GM23338 (cell line): ENCODE measurements at regions not wholly inside any gene's neighbourhood (a gene's known extent, or its start where the extent isn't known, plus 50 kb on each side); places are given as distances from the start of the nearest gene placed in this dataset.

ENCODE experiments used
- ATAC-seq: fragments of 200-7000 bp; cut with Tn5 transposase; 3 replicates; pipeline ENCODE4 v1.9.1; 2020
- DNase-seq: peaks from one replicate; pipeline ENCODE4 v3.0.0-alpha.2; 2015; ENCODE audit warnings: low spot score
- H2AFZ ChIP-seq: fragments of 200-600 bp; sonication (generic); 2 replicates; pipeline ENCODE4 v1.8.0; 2016; ENCODE audit warnings: antibody characterized with exemption, mild to moderate bottlenecking, moderate library complexity
- H3F3A ChIP-seq: fragments of 200-600 bp; sonication (generic); replicated peaks from 2 replicates; pipeline ENCODE4 v1.8.0; 2017; ENCODE audit warnings: antibody characterized with exemption, mixed run types, low read depth
- H3K27ac ChIP-seq: fragments of 200-600 bp; sonication (generic); 2 replicates; pipeline ENCODE4 v1.6.1; 2016; ENCODE audit warnings: low read depth
- H3K27me3 ChIP-seq: fragments of 200-600 bp; sonication (generic); 2 replicates; pipeline ENCODE4 v1.8.0; 2016; ENCODE audit warnings: mild to moderate bottlenecking, mixed run types, moderate library complexity; ENCODE audit not compliant: insufficient read depth
- H3K36me3 ChIP-seq: fragments of 200-600 bp; sonication (generic); 2 replicates; pipeline ENCODE4 v1.8.0; 2016; ENCODE audit warnings: mild to moderate bottlenecking; ENCODE audit not compliant: insufficient read depth
- H3K4me1 ChIP-seq: fragments of 200-600 bp; sonication (generic); 2 replicates; pipeline ENCODE4 v1.8.0; 2016; ENCODE audit warnings: mild to moderate bottlenecking, moderate library complexity; ENCODE audit not compliant: insufficient read depth
- H3K4me2 ChIP-seq: fragments of 200-600 bp; sonication (generic); 2 replicates; pipeline ENCODE4 v1.7.1; 2017; ENCODE audit warnings: mixed run types
- H3K4me3 ChIP-seq: fragments of 200-600 bp; sonication (generic); 2 replicates; pipeline ENCODE4 v1.6.1; 2016; ENCODE audit warnings: mixed run types
- H3K79me2 ChIP-seq: fragments of 200-600 bp; sonication (generic); replicated peaks from 2 replicates; pipeline ENCODE4 v1.8.0; 2017; ENCODE audit warnings: mild to moderate bottlenecking; ENCODE audit not compliant: insufficient read depth
- H3K9me2 ChIP-seq: fragments of 200-600 bp; sonication (generic); 2 replicates; pipeline ENCODE4 v1.8.0; 2017; ENCODE audit not compliant: insufficient read depth
- H4K20me1 ChIP-seq: fragments of 200-600 bp; sonication (generic); replicated peaks from 2 replicates; pipeline ENCODE4 v1.8.0; 2017; ENCODE audit warnings: mild to moderate bottlenecking; ENCODE audit not compliant: insufficient read depth
- H3K27ac Mint-ChIP-seq: 2 replicates; pipeline ENCODE4 v1.8.0; 2020; ENCODE audit warnings: inconsistent platforms, mild to moderate bottlenecking, moderate library complexity, mixed read lengths
- H3K27me3 Mint-ChIP-seq: 3 replicates; pipeline ENCODE4 v1.8.0; 2022; ENCODE audit warnings: low read depth, mild to moderate bottlenecking, moderate library complexity, mixed read lengths, inconsistent platforms; ENCODE audit not compliant: insufficient read depth, poor library complexity
- H3K36me3 Mint-ChIP-seq: 3 replicates; pipeline ENCODE4 v1.8.0; 2021; ENCODE audit warnings: low read depth, mild to moderate bottlenecking, inconsistent platforms, moderate library complexity, mixed read lengths
- H3K4me1 Mint-ChIP-seq: 3 replicates; pipeline ENCODE4 v1.8.0; 2020; ENCODE audit warnings: mild to moderate bottlenecking, inconsistent platforms, mixed read lengths
- H3K4me3 Mint-ChIP-seq: 3 replicates; pipeline ENCODE4 v1.8.0; 2021; ENCODE audit warnings: moderate library complexity, mild to moderate bottlenecking, inconsistent platforms, mixed read lengths
- H3K9me3 Mint-ChIP-seq: 3 replicates; pipeline ENCODE4 v1.8.0; 2020; ENCODE audit warnings: moderate library complexity, mild to moderate bottlenecking, inconsistent platforms, mixed read lengths
- EZH2phosphoT487 ChIP-seq: fragments of 200-600 bp; sonication (generic); IDR thresholded peaks from one replicate; pipeline ENCODE4 v1.8.1; 2018; ENCODE audit warnings: antibody characterized with exemption; ENCODE audit not compliant: unreplicated experiment
- NANOG ChIP-seq: IDR thresholded peaks from 2 replicates; pipeline ENCODE4 v1.6.1; 2016; ENCODE audit warnings: antibody characterized with exemption, borderline replicate concordance
- STAT1 ChIP-seq: IDR thresholded peaks from one replicate; pipeline ENCODE4 v1.6.1; 2016; ENCODE audit warnings: antibody characterized with exemption; ENCODE audit not compliant: unreplicated experiment
- ZNF114 ChIP-seq: fragments of 250-450 bp; sonication (Bioruptor Pico); IDR thresholded peaks from 2 replicates; pipeline ENCODE4 v1.5.0; 2020; ENCODE audit warnings: mild to moderate bottlenecking, moderate library complexity
- ZNF462 ChIP-seq: fragments of 250-450 bp; sonication (Bioruptor Pico); IDR thresholded peaks from 2 replicates; pipeline ENCODE4 v1.5.0; 2020; ENCODE audit warnings: mild to moderate bottlenecking, moderate library complexity

- TF ChIP-seq ZNF462 (CRISPR knock-in tag): no peak
- no peak for TF ChIP-seq STAT1
- no peak for TF ChIP-seq ZNF114 (CRISPR knock-in tag)
- no peak for TF ChIP-seq NANOG
- TF ChIP-seq EZH2phosphoT487: no peak
Observed at GRCh38 chr11:29063630-29064361, 953.0 kb downstream of the KCNA4 start (continued).

GRCh38 chr11:29061452-29061851, 953.3 kb downstream of the METTL15 start:
- Histone ChIP-seq H2AFZ (no peak overlapping the region), H3K36me3 (0 out of 2 replicates have a peak, but pooled peaks cover 3% of the 10 kb centered on the region), H3F3A (no peaks in the 10 kb centered on the region), H3K4me1 (no peaks in the 10 kb centered on the region), H3K27me3 (no peaks in the 10 kb centered on the region), H3K9me2 (no peaks in the 10 kb centered on the region), H4K20me1 (no peaks in the 10 kb centered on the region), H3K4me2 (no peak overlapping the region), H3K79me2 (no peaks in the 10 kb centered on the region), H3K27ac (no peak overlapping the region), H3K4me3 (no peak overlapping the region)
- Mint-ChIP-seq H3K4me1 (no peaks in the 10 kb centered on the region), H3K27me3 (no peaks in the 10 kb centered on the region), H3K4me3 (no peak overlapping the region), H3K36me3 (peaks cover 12% of the 10 kb centered on the region), H3K9me3 (peaks cover 19% of the 10 kb centered on the region), H3K27ac (no peak overlapping the region)
- no peak for TF ChIP-seq ZNF462 (CRISPR knock-in tag)
- ATAC-seq (no peak), DNase-seq (no peak)
